ENCODE measurements at regions not wholly inside any gene's neighbourhood (a gene's known extent, or its start where the extent isn't known, plus 50 kb on each side); places are given as distances from the start of the nearest gene placed in this dataset.

DNA sequence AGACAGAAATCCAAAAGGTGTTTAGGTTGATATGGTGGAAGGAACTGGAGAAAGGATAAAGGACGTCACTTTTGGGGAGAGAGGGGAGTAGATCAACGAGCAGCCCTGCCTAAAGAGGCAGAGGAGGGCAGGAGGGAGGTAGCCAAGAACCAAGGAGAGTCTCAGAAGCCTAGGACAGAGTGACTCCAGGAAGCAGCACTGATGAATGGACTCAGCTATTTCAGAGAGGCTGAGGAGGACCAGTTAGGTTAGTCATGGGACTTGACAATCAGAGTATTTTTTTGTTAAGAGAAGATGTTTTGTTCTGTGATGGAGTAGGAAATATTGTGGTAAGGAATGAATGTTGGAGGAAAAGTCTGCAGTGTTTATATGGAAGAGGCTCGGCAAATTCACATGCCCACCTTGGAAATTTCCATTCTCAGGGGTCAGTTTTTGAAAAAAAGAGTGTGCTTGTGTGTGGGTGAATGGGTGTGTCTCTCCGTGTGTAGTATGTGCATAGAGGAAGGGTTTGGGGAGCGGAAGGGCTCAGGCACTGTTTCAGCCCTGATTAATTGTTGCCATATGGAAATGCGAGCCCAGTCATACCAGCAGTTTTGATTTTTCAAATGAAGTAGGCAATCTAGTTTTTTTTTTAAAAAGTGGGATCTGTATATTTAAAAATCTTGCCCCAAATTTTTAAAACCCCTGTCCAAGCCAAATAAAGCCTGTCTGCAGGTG, 303.6 kb downstream of the SAMD5 start:
- H3K27ac ChIP-seq (ENCODE audit: low read depth in 1 of 2, low read length in 2 of 2): no peak overlapping the region
- TF ChIP-seq, protein P1, sequence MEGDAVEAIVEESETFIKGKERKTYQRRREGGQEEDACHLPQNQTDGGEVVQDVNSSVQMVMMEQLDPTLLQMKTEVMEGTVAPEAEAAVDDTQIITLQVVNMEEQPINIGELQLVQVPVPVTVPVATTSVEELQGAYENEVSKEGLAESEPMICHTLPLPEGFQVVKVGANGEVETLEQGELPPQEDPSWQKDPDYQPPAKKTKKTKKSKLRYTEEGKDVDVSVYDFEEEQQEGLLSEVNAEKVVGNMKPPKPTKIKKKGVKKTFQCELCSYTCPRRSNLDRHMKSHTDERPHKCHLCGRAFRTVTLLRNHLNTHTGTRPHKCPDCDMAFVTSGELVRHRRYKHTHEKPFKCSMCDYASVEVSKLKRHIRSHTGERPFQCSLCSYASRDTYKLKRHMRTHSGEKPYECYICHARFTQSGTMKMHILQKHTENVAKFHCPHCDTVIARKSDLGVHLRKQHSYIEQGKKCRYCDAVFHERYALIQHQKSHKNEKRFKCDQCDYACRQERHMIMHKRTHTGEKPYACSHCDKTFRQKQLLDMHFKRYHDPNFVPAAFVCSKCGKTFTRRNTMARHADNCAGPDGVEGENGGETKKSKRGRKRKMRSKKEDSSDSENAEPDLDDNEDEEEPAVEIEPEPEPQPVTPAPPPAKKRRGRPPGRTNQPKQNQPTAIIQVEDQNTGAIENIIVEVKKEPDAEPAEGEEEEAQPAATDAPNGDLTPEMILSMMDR (IDR thresholded peaks at IDR 0.05): no peak
- H3K4me3 ChIP-seq (ENCODE audit: low read length): no peak overlapping the region
- Mint-ChIP-seq H3K36me3 (ENCODE audit: low read depth) (no peaks in the 10 kb centered on the region), H3K27ac (no peak overlapping the region), H3K4me3 (no peak overlapping the region), H3K27me3 (peaks cover 17% of the 10 kb centered on the region), H3K4me1 (ENCODE audit: low read depth) (no peaks in the 10 kb centered on the region), H3K9me3 (no peaks in the 10 kb centered on the region)
- intact Hi-C loops (cut with DNase I, micrococcal nuclease): no loop called here
- ChIA-PET CTCF (no interaction called here), POLR2A (no interaction called here)
- H3K36me3 ChIP-seq (ENCODE audit: insufficient read depth, low read length): no peaks in the 10 kb centered on the region
- DNase-seq: no peak
- H3K9me3 ChIP-seq (ENCODE audit: control insufficient read depth in 1 of 2, insufficient read depth in 1 of 2, low read length in 2 of 2): peaks cover 3 to 4% of the 10 kb centered on the region in 2 experiments
- H3K27me3 ChIP-seq (ENCODE audit: control insufficient read depth in 1 of 2, insufficient read depth in 2 of 2, low read length in 2 of 2): no peaks in the 10 kb centered on the region
- H3K4me1 ChIP-seq (ENCODE audit: insufficient read depth, low read length): no peaks in the 10 kb centered on the region
- ATAC-seq (ENCODE audit: poor library complexity): no peak

DNA sequence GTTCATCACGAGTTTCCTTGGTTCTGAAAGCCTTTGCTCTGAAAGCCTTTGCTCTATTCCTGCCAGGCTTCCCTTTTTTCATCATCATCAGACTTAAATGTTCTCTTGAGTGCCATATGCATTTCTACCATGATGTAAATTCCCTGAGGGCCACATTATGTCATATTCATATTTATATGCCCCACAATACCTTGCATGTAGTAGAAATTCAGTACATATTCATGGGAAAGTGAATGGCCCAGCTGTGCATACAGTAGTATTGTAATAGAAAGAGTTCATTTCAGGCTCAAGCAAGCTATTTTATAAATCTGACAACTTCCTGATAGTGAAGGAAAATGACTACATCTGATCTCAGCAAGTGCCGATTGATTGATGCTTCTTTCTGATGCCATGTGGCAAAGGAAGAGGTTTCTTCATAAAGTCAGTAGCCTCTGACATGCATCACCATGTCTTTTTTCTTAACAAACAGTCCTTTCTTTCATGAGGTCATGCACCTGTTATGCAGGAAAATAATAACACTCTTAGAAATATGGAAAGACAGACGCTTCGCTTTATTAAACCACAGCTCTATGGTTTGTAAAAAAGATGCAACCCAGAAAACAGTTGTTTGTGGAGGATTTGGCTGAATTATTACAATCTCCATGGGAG, 308.7 kb downstream of the SAMD5 start:
- Histone ChIP-seq H3K27me3 (ENCODE audit: control insufficient read depth in 1 of 2, insufficient read depth in 2 of 2, low read length in 2 of 2) (no peaks in the 10 kb centered on the region), H3K4me1 (ENCODE audit: insufficient read depth, low read length) (no peaks in the 10 kb centered on the region), H3K36me3 (ENCODE audit: insufficient read depth, low read length) (no peaks in the 10 kb centered on the region), H3K27ac (ENCODE audit: low read depth in 1 of 2, low read length in 2 of 2) (no peak overlapping the region), H3K9me3 (ENCODE audit: control insufficient read depth in 1 of 2, insufficient read depth in 1 of 2, low read length in 2 of 2) (no peaks in the 10 kb centered on the region), H3K4me3 (ENCODE audit: low read length) (no peak overlapping the region)
- POLR2A ChIA-PET: no interaction called here
- intact Hi-C loops (cut with DNase I, micrococcal nuclease): no loop called here
- no peak for DNase-seq
- H3K4me3 Mint-ChIP-seq: no peak overlapping the region
- H3K27me3 Mint-ChIP-seq: peaks cover 6% of the 10 kb centered on the region
- ATAC-seq (ENCODE audit: poor library complexity): no peak
- no peaks in the 10 kb centered on the region for H3K9me3 Mint-ChIP-seq
- H3K36me3 Mint-ChIP-seq (ENCODE audit: low read depth): no peaks in the 10 kb centered on the region
- CTCF ChIA-PET: no interaction called here
- no peaks in the 10 kb centered on the region for H3K4me1 Mint-ChIP-seq (ENCODE audit: low read depth)
- no peak overlapping the region for H3K27ac Mint-ChIP-seq
- TF ChIP-seq, protein P1 (IDR thresholded peaks at IDR 0.05): no peak

DNA sequence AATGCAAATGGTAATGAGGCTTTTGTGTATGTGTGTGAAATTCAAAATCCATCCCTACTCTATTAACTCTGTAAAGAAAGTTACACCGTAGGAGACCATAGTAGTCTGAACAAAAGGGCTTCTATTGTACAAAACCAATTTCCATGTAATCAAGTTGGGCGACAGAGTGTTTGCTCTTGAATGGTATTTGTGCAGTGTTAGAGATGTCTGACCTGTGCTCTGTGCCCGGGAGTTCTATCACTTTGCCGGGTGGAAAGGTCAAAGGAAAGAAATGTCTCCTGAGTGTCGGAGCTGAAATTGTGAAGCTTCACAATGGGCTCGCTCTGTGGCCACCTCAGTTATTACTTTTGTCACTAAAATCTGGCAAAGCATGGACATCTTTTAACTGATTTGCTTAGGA, 312.0 kb downstream of the SAMD5 start:
- Mint-ChIP-seq H3K4me1 (ENCODE audit: low read depth) (no peaks in the 10 kb centered on the region), H3K36me3 (ENCODE audit: low read depth) (no peaks in the 10 kb centered on the region), H3K27me3 (peaks cover under 1% of the 10 kb centered on the region), H3K27ac (no peak overlapping the region), H3K4me3 (no peak overlapping the region), H3K9me3 (no peaks in the 10 kb centered on the region)
- ATAC-seq (ENCODE audit: poor library complexity) (no peak), DNase-seq (no peak)
- Histone ChIP-seq H3K27me3 (ENCODE audit: control insufficient read depth in 1 of 2, insufficient read depth in 2 of 2, low read length in 2 of 2) (no peaks in the 10 kb centered on the region), H3K27ac (ENCODE audit: low read depth in 1 of 2, low read length in 2 of 2) (no peak overlapping the region), H3K4me1 (ENCODE audit: insufficient read depth, low read length) (no peaks in the 10 kb centered on the region), H3K36me3 (ENCODE audit: insufficient read depth, low read length) (no peaks in the 10 kb centered on the region), H3K4me3 (ENCODE audit: low read length) (no peak overlapping the region), H3K9me3 (ENCODE audit: control insufficient read depth in 1 of 2, insufficient read depth in 1 of 2, low read length in 2 of 2) (no peaks in the 10 kb centered on the region)
- TF ChIP-seq, protein P1 (IDR thresholded peaks at IDR 0.05): no peak
- ChIA-PET POLR2A (no interaction called here), CTCF (no interaction called here)
- intact Hi-C loops (cut with DNase I, micrococcal nuclease): no loop called here

All from CD4-positive, alpha-beta T cell (primary cell).